HL-60 (cell line): ENCODE measurements at regions not wholly inside any gene's neighbourhood (a gene's known extent, or its start where the extent isn't known, plus 50 kb on each side); places are given as distances from the start of the nearest gene placed in this dataset.

ENCODE experiments used
- GABPA ChIP-seq: IDR thresholded peaks from 2 replicates; pipeline ENCODE4 v1.6.1; 2012; ENCODE audit warnings: low read depth
- POLR2AphosphoS5 ChIP-seq: IDR thresholded peaks from 2 replicates; pipeline ENCODE4 v1.6.1; 2012; ENCODE audit warnings: low read depth
- TF ChIP-seq, protein P1 (sequence below): IDR thresholded peaks from one replicate; pipeline ENCODE4 v1.5.1; 2011; ENCODE audit warnings: low read length, control low read depth, inconsistent platforms; ENCODE audit not compliant: insufficient read depth
- TF ChIP-seq, protein P2 (sequence below): IDR thresholded peaks from 2 replicates; pipeline ENCODE4 v1.6.1; 2012; ENCODE audit warnings: low read depth; ENCODE audit not compliant: insufficient replicate concordance

GRCh38 chr11:112639469-112639868, 321.8 kb upstream of the NCAM1 start:
- TF ChIP-seq, protein P1, sequence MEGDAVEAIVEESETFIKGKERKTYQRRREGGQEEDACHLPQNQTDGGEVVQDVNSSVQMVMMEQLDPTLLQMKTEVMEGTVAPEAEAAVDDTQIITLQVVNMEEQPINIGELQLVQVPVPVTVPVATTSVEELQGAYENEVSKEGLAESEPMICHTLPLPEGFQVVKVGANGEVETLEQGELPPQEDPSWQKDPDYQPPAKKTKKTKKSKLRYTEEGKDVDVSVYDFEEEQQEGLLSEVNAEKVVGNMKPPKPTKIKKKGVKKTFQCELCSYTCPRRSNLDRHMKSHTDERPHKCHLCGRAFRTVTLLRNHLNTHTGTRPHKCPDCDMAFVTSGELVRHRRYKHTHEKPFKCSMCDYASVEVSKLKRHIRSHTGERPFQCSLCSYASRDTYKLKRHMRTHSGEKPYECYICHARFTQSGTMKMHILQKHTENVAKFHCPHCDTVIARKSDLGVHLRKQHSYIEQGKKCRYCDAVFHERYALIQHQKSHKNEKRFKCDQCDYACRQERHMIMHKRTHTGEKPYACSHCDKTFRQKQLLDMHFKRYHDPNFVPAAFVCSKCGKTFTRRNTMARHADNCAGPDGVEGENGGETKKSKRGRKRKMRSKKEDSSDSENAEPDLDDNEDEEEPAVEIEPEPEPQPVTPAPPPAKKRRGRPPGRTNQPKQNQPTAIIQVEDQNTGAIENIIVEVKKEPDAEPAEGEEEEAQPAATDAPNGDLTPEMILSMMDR, result no peak
- TF ChIP-seq POLR2AphosphoS5 (no peak), GABPA (no peak)
- TF ChIP-seq, protein P2, sequence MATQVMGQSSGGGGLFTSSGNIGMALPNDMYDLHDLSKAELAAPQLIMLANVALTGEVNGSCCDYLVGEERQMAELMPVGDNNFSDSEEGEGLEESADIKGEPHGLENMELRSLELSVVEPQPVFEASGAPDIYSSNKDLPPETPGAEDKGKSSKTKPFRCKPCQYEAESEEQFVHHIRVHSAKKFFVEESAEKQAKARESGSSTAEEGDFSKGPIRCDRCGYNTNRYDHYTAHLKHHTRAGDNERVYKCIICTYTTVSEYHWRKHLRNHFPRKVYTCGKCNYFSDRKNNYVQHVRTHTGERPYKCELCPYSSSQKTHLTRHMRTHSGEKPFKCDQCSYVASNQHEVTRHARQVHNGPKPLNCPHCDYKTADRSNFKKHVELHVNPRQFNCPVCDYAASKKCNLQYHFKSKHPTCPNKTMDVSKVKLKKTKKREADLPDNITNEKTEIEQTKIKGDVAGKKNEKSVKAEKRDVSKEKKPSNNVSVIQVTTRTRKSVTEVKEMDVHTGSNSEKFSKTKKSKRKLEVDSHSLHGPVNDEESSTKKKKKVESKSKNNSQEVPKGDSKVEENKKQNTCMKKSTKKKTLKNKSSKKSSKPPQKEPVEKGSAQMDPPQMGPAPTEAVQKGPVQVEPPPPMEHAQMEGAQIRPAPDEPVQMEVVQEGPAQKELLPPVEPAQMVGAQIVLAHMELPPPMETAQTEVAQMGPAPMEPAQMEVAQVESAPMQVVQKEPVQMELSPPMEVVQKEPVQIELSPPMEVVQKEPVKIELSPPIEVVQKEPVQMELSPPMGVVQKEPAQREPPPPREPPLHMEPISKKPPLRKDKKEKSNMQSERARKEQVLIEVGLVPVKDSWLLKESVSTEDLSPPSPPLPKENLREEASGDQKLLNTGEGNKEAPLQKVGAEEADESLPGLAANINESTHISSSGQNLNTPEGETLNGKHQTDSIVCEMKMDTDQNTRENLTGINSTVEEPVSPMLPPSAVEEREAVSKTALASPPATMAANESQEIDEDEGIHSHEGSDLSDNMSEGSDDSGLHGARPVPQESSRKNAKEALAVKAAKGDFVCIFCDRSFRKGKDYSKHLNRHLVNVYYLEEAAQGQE, result no peak
